ENCODE measurements at regions not wholly inside any gene's neighbourhood (a gene's known extent, or its start where the extent isn't known, plus 50 kb on each side); places are given as distances from the start of the nearest gene placed in this dataset.
"Not testable (repeated sequence)": the region's sequence is repeated elsewhere in the genome, so short reads cannot be mapped to it uniquely, and the experiment has no call there.

GRCh38 chr4:79673898-79674297 lies 265.9 kb upstream of the GK2 start:
- DNase-seq (ENCODE audit: extremely low spot score, insufficient read length, low read depth) (no peak), FAIRE-seq (no peak)

GRCh38 chr4:79673377-79673776 lies 265.3 kb upstream of the GK2 start:
- FAIRE-seq (no peak), DNase-seq (ENCODE audit: extremely low spot score, insufficient read length, low read depth) (no peak)

GRCh38 chr4:79666875-79667274 lies 258.8 kb upstream of the GK2 start:
- DNase-seq (ENCODE audit: extremely low spot score, insufficient read length, low read depth) (no peak), FAIRE-seq (no peak)

GRCh38 chr4:79666112-79666511 lies 258.1 kb upstream of the GK2 start:
- DNase-seq (ENCODE audit: extremely low spot score, insufficient read length, low read depth) (no peak), FAIRE-seq (no peak)

GRCh38 chr4:79663865-79664264 lies 255.8 kb upstream of the GK2 start:
- FAIRE-seq, result no peak
- no peak for DNase-seq (ENCODE audit: extremely low spot score, insufficient read length, low read depth)

- DNase-seq (ENCODE audit: extremely low spot score, insufficient read length, low read depth), result no peak
- no peak for FAIRE-seq
These were observed 255.1 kb upstream of the GK2 start for GRCh38 chr4:79663141-79663540.

- DNase-seq (ENCODE audit: extremely low spot score, insufficient read length, low read depth), result no peak
- no peak for FAIRE-seq
These were observed 254.6 kb upstream of the GK2 start for GRCh38 chr4:79662651-79663050.

GRCh38 chr4:79661196-79661595 lies 253.2 kb upstream of the GK2 start:
- DNase-seq (ENCODE audit: extremely low spot score, insufficient read length, low read depth) (no peak), FAIRE-seq (no peak)

- not testable (repeated sequence) for FAIRE-seq; DNase-seq (ENCODE audit: extremely low spot score, insufficient read length, low read depth)
These were observed 251.4 kb upstream of the GK2 start for GRCh38 chr4:79659308-79659870.

GRCh38 chr4:79657379-79657778 lies 249.4 kb upstream of the GK2 start:
- FAIRE-seq, result no peak
- no peak for DNase-seq (ENCODE audit: extremely low spot score, insufficient read length, low read depth)

- DNase-seq (ENCODE audit: extremely low spot score, insufficient read length, low read depth) (no peak), FAIRE-seq (no peak)
These were observed 245.8 kb upstream of the GK2 start for GRCh38 chr4:79653871-79654270.

GRCh38 chr4:79652738-79653137 lies 244.7 kb upstream of the GK2 start:
- DNase-seq (ENCODE audit: extremely low spot score, insufficient read length, low read depth), result no peak
- no peak for FAIRE-seq

- DNase-seq (ENCODE audit: extremely low spot score, insufficient read length, low read depth) (no peak), FAIRE-seq (no peak)
These were observed 244.2 kb upstream of the GK2 start for GRCh38 chr4:79652232-79652631.

GRCh38 chr4:79651456-79651855 lies 243.4 kb upstream of the GK2 start:
- no peak for FAIRE-seq
- DNase-seq (ENCODE audit: extremely low spot score, insufficient read length, low read depth), result no peak

- no peak for DNase-seq (ENCODE audit: extremely low spot score, insufficient read length, low read depth)
These were observed 242.9 kb upstream of the GK2 start for GRCh38 chr4:79650794-79651431.

GRCh38 chr4:79650217-79650616 lies 242.2 kb upstream of the GK2 start:
- no peak for DNase-seq (ENCODE audit: extremely low spot score, insufficient read length, low read depth)
- no peak for FAIRE-seq

More at GRCh38 chr4:79650794-79651431, 242.9 kb upstream of the GK2 start:
- FAIRE-seq, result no peak

- DNase-seq (ENCODE audit: extremely low spot score, insufficient read length, low read depth) (no peak), FAIRE-seq (no peak)
These were observed 237.9 kb upstream of the GK2 start for GRCh38 chr4:79645942-79646341.

GRCh38 chr4:79638735-79639134 lies 230.7 kb upstream of the GK2 start:
- DNase-seq (ENCODE audit: extremely low spot score, insufficient read length, low read depth), result no peak
- no peak for FAIRE-seq

GRCh38 chr4:79636991-79637390 lies 229.0 kb upstream of the GK2 start:
- DNase-seq (ENCODE audit: extremely low spot score, insufficient read length, low read depth), result no peak
- no peak for FAIRE-seq

GRCh38 chr4:79634111-79634510 lies 226.1 kb upstream of the GK2 start:
- FAIRE-seq, result no peak
- no peak for DNase-seq (ENCODE audit: extremely low spot score, insufficient read length, low read depth)

- DNase-seq (ENCODE audit: extremely low spot score, insufficient read length, low read depth) (no peak), FAIRE-seq (no peak)
These were observed 224.1 kb upstream of the GK2 start for GRCh38 chr4:79632114-79632513.

- FAIRE-seq, result no peak
- DNase-seq (ENCODE audit: extremely low spot score, insufficient read length, low read depth), result no peak
These were observed 218.6 kb upstream of the GK2 start for GRCh38 chr4:79626611-79627010.

All from GM18507 (cell line).